ENCODE measurements at regions not wholly inside any gene's neighbourhood (a gene's known extent, or its start where the extent isn't known, plus 50 kb on each side); places are given as distances from the start of the nearest gene placed in this dataset.

- no peak for TF ChIP-seq EP300 (IDR thresholded peaks at IDR 0.05)
- no peak for TF ChIP-seq CTCF (IDR thresholded peaks at IDR 0.05)
- no peak for TF ChIP-seq POLR2A (IDR thresholded peaks at IDR 0.05)
- TF ChIP-seq POLR2AphosphoS5 (IDR thresholded peaks at IDR 0.05): no peak
- 81 to 86% methylated on average over 5 of the region's 5 CpGs for WGBS, 2 donors
- intact Hi-C loops (cut with DNase I): no loop called here
- no peaks in the 10 kb centered on the region for H3K4me1 ChIP-seq
- DNase-seq: no peak
- no peaks in the 10 kb centered on the region for H3K36me3 ChIP-seq
- H3K4me3 ChIP-seq: no peak overlapping the region
- no peaks in the 10 kb centered on the region for H3K9me3 ChIP-seq
- H3K27me3 ChIP-seq: no peaks in the 10 kb centered on the region
- H3K27ac ChIP-seq: no peak overlapping the region
Measured at GRCh38 chr6:103799971-103800670, 1059.6 kb downstream of the HACE1 start.

GRCh38 chr6:103798166-103798565 is 1061.6 kb downstream of the HACE1 start:
- 62 to 80% methylated on average over 2 of the region's 2 CpGs for WGBS, 2 donors
- intact Hi-C loops (cut with DNase I): no loop called here
- no peaks in the 10 kb centered on the region for H3K4me1 ChIP-seq

GRCh38 chr6:103797738-103798137 is 1062.0 kb downstream of the HACE1 start:
- no peak for DNase-seq
- intact Hi-C loops (cut with DNase I): no loop called here
- 60 to 66% methylated on average over 1 of the region's 1 CpG for WGBS, 2 donors
- H3K36me3 ChIP-seq: no peaks in the 10 kb centered on the region
- no peak overlapping the region for H3K4me3 ChIP-seq
- H3K27me3 ChIP-seq: no peaks in the 10 kb centered on the region
- no peaks in the 10 kb centered on the region for H3K4me1 ChIP-seq
- no peak overlapping the region for H3K27ac ChIP-seq
- H3K9me3 ChIP-seq: no peaks in the 10 kb centered on the region
- TF ChIP-seq POLR2A (IDR thresholded peaks at IDR 0.05) (no peak), CTCF (IDR thresholded peaks at IDR 0.05) (no peak), EP300 (IDR thresholded peaks at IDR 0.05) (no peak), POLR2AphosphoS5 (IDR thresholded peaks at IDR 0.05) (no peak)

More at GRCh38 chr6:103798166-103798565, 1061.6 kb downstream of the HACE1 start:
- Histone ChIP-seq H3K27me3 (no peaks in the 10 kb centered on the region), H3K9me3 (no peaks in the 10 kb centered on the region), H3K27ac (no peak overlapping the region), H3K36me3 (no peaks in the 10 kb centered on the region), H3K4me3 (no peak overlapping the region)
- no peak for DNase-seq
- no peak for TF ChIP-seq EP300 (IDR thresholded peaks at IDR 0.05)
- TF ChIP-seq CTCF (IDR thresholded peaks at IDR 0.05): no peak

GRCh38 chr6:103791458-103791857 is 1068.3 kb downstream of the HACE1 start:
- Histone ChIP-seq H3K4me1 (no peaks in the 10 kb centered on the region), H3K27ac (no peak overlapping the region), H3K9me3 (no peaks in the 10 kb centered on the region), H3K27me3 (no peaks in the 10 kb centered on the region), H3K4me3 (no peak overlapping the region), H3K36me3 (no peaks in the 10 kb centered on the region)
- 67 to 82% methylated on average over 2 of the region's 2 CpGs for WGBS, 2 donors
- intact Hi-C loops (cut with DNase I): no loop called here
- TF ChIP-seq POLR2A (IDR thresholded peaks at IDR 0.05) (no peak), EP300 (IDR thresholded peaks at IDR 0.05) (no peak), POLR2AphosphoS5 (IDR thresholded peaks at IDR 0.05) (no peak), CTCF (IDR thresholded peaks at IDR 0.05) (no peak)
- no peak for DNase-seq

- DNase-seq: no peak
- Histone ChIP-seq H3K27ac (no peak overlapping the region), H3K9me3 (no peaks in the 10 kb centered on the region), H3K4me3 (no peak overlapping the region), H3K27me3 (no peaks in the 10 kb centered on the region), H3K36me3 (no peaks in the 10 kb centered on the region), H3K4me1 (no peaks in the 10 kb centered on the region)
- no peak for TF ChIP-seq CTCF (IDR thresholded peaks at IDR 0.05)
- intact Hi-C loops (cut with DNase I): no loop called here
- WGBS, 2 donors: 52 to 59% methylated on average over 2 of the region's 2 CpGs
Measured at GRCh38 chr6:103784117-103784516, 1075.6 kb downstream of the HACE1 start.
